Caco-2 (cell line): ENCODE measurements at regions not wholly inside any gene's neighbourhood (a gene's known extent, or its start where the extent isn't known, plus 50 kb on each side); places are given as distances from the start of the nearest gene placed in this dataset.

Source experiments
- BruUV-seq: library from RNA; stranded (reverse); fragments of 400-500 nt; replicated peaks from 2 replicates; lab custom pipeline; 2021; lab: Mats Ljungman, UMichigan
- CTCF ChIA-PET: fragments of 300-600 bp; sonication (Branson Sonifier 250); formaldehyde crosslinking; loops from one replicate; lab custom pipeline; 2022; ENCODE audit warnings: antibody characterized with exemption; lab: Charles Lee
- POLR2A ChIA-PET: fragments of 300-600 bp; sonication (Branson Sonifier 250); formaldehyde crosslinking; loops from one replicate; lab custom pipeline; 2022; ENCODE audit warnings: antibody characterized with exemption; lab: Charles Lee
- DNase-seq, 2 experiments: peaks; one replicate each; pipeline versions ENCODE4 v3.0.0 to v3.0.0-alpha.2; 2020 to 2022
- H3K27me3 ChIP-seq: replicated peaks from 2 replicates; pipeline ENCODE4 v1.6.0; 2011; ENCODE audit warnings: low read length; ENCODE audit not compliant: control insufficient read depth, insufficient read depth
- H3K36me3 ChIP-seq: 2 replicates; pipeline ENCODE4 v1.5.1; 2011; ENCODE audit warnings: low read length; ENCODE audit not compliant: control insufficient read depth, insufficient read depth
- H3K4me1 ChIP-seq: fragments of 250-450 bp; sonication (Bioruptor Pico); 2 replicates; pipeline ENCODE4 v1.5.1; 2020; ENCODE audit warnings: mild to moderate bottlenecking
- H3K4me3 ChIP-seq: 2 replicates; pipeline ENCODE4 v1.5.1; 2011; ENCODE audit warnings: low read depth, mild to moderate bottlenecking, control low read depth, low read length
- H3K9me3 ChIP-seq: fragments of 250-450 bp; sonication (Bioruptor Pico); 2 replicates; pipeline ENCODE4 v1.5.1; 2020; ENCODE audit warnings: mild to moderate bottlenecking, moderate library complexity
- H3K27ac Mint-ChIP-seq: one replicate; pipeline ENCODE4 v1.8.0; 2022; ENCODE audit warnings: mixed read lengths; ENCODE audit not compliant: unreplicated experiment
- H3K27me3 Mint-ChIP-seq: one replicate; pipeline ENCODE4 v1.8.0; 2022; ENCODE audit warnings: mixed read lengths; ENCODE audit not compliant: insufficient read depth, unreplicated experiment
- H3K36me3 Mint-ChIP-seq: one replicate; pipeline ENCODE4 v1.8.0; 2022; ENCODE audit warnings: mild to moderate bottlenecking, mixed read lengths; ENCODE audit not compliant: insufficient read depth, unreplicated experiment
- H3K4me1 Mint-ChIP-seq: one replicate; pipeline ENCODE4 v1.8.0; 2022; ENCODE audit warnings: low read depth, mixed read lengths; ENCODE audit not compliant: unreplicated experiment
- H3K4me3 Mint-ChIP-seq: one replicate; pipeline ENCODE4 v1.8.0; 2022; ENCODE audit warnings: mild to moderate bottlenecking, moderate library complexity, mixed read lengths; ENCODE audit not compliant: unreplicated experiment
- H3K9me3 Mint-ChIP-seq: one replicate; pipeline ENCODE4 v1.8.0; 2022; ENCODE audit warnings: mixed read lengths; ENCODE audit not compliant: unreplicated experiment
- intact Hi-C: fragments of 100-400 bp; cut with micrococcal nuclease; formaldehyde crosslinking; loops from one replicate; pipeline ENCODE4 v1.10.0; 2022; ENCODE audit not compliant: unreplicated experiment
- TF ChIP-seq, protein P1 (sequence below), 2 experiments: fragments of 200-600 bp in 1 of 2; IDR thresholded peaks; 1 replicate in 1 of 2; 2 replicates in 1 of 2; pipeline versions ENCODE4 v1.5.1 to v1.8.0; 2011 to 2022; ENCODE audit warnings: antibody characterized with exemption in 1 of 2, control low read depth in 1 of 2, inconsistent platforms in 1 of 2, low read depth in 1 of 2, low read length in 1 of 2, mild to moderate bottlenecking in 1 of 2, moderate library complexity in 1 of 2; ENCODE audit not compliant: insufficient read depth in 1 of 2, severe bottlenecking in 1 of 2, unreplicated experiment in 1 of 2

DNA sequence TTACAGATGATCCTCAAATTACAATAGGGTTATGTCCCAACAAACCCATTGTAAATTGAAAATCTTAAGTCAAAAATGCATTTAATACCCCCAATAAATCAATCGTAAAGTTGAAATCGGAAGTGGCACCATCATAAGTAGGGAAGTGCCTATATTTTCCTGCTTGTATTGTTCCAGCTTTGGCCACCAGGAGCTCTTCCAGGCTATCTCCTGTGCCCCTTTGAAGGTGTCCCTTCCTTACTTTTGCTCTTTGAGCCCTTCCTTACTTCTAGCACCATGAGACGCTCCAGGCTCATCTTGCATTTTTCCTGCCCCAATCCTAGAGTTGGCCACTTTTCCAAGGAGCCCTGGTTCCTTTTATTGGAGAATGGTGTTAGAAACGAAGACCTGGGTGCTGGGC lies 163.0 kb upstream of the TSC22D1 start:
- no peak overlapping the region for H3K4me3 ChIP-seq
- ChIA-PET CTCF (no interaction called here), POLR2A (no interaction called here)
- TF ChIP-seq, protein P1, sequence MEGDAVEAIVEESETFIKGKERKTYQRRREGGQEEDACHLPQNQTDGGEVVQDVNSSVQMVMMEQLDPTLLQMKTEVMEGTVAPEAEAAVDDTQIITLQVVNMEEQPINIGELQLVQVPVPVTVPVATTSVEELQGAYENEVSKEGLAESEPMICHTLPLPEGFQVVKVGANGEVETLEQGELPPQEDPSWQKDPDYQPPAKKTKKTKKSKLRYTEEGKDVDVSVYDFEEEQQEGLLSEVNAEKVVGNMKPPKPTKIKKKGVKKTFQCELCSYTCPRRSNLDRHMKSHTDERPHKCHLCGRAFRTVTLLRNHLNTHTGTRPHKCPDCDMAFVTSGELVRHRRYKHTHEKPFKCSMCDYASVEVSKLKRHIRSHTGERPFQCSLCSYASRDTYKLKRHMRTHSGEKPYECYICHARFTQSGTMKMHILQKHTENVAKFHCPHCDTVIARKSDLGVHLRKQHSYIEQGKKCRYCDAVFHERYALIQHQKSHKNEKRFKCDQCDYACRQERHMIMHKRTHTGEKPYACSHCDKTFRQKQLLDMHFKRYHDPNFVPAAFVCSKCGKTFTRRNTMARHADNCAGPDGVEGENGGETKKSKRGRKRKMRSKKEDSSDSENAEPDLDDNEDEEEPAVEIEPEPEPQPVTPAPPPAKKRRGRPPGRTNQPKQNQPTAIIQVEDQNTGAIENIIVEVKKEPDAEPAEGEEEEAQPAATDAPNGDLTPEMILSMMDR (IDR thresholded peaks at IDR 0.05; ENCODE audit: insufficient read depth in 1 of 2, low read depth in 1 of 2, low read length in 1 of 2, severe bottlenecking in 1 of 2, unreplicated experiment in 1 of 2) = no peak
- no peaks in the 10 kb centered on the region for H3K36me3 ChIP-seq
- no peak overlapping the region for H3K4me3 Mint-ChIP-seq
- H3K36me3 Mint-ChIP-seq = no peaks in the 10 kb centered on the region
- intact Hi-C loops = no loop called here
- no TSS peak for BruUV-seq
- no peak for DNase-seq
- H3K9me3 ChIP-seq = peaks cover 9% of the 10 kb centered on the region; the same call in 1 of the 2 replicates
- H3K27ac Mint-ChIP-seq = no peak overlapping the region
- H3K4me1 ChIP-seq = no peaks in the 10 kb centered on the region
- H3K9me3 Mint-ChIP-seq = peaks cover 18% of the 10 kb centered on the region
- peaks cover 6% of the 10 kb centered on the region for H3K4me1 Mint-ChIP-seq
- no peaks in the 10 kb centered on the region for H3K27me3 Mint-ChIP-seq
- no peaks in the 10 kb centered on the region for H3K27me3 ChIP-seq

DNA sequence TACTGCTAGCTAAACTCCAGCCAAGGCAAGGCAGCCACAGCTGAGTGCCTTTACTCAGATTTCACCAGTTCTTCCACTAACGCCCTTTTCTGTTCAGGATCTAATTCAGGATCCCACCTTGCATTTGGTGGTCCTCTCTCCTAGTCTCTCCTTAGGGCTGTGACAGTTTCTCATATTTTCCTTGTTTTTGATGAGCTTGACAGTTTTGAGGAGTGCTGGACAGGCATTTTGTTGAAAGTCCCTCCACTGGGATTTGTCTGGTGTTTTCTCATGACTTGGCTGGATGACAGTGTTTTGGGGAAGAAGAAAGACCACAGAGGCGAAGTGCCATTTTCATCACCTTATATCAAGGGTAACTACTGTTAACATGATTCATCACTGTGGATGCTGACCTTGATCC lies 162.3 kb upstream of the TSC22D1 start:
- peaks cover 6% of the 10 kb centered on the region for H3K4me1 Mint-ChIP-seq
- no peaks in the 10 kb centered on the region for H3K27me3 ChIP-seq
- DNase-seq = no peak
- no peak overlapping the region for H3K27ac Mint-ChIP-seq
- H3K36me3 ChIP-seq = no peaks in the 10 kb centered on the region
- ChIA-PET POLR2A (no interaction called here), CTCF (no interaction called here)
- H3K9me3 ChIP-seq = 0 out of 2 replicates have a peak, but pooled peaks cover 2% of the 10 kb centered on the region
- no peak overlapping the region for H3K4me3 Mint-ChIP-seq
- no TSS peak for BruUV-seq
- H3K9me3 Mint-ChIP-seq = peaks cover 12% of the 10 kb centered on the region
- intact Hi-C loops = no loop called here
- no peaks in the 10 kb centered on the region for H3K27me3 Mint-ChIP-seq
- H3K4me1 ChIP-seq = no peaks in the 10 kb centered on the region
- H3K36me3 Mint-ChIP-seq = no peaks in the 10 kb centered on the region
- H3K4me3 ChIP-seq = no peak overlapping the region
- TF ChIP-seq, protein P1 (IDR thresholded peaks at IDR 0.05; ENCODE audit: insufficient read depth in 1 of 2, low read depth in 1 of 2, low read length in 1 of 2, severe bottlenecking in 1 of 2, unreplicated experiment in 1 of 2) = no peak

DNA sequence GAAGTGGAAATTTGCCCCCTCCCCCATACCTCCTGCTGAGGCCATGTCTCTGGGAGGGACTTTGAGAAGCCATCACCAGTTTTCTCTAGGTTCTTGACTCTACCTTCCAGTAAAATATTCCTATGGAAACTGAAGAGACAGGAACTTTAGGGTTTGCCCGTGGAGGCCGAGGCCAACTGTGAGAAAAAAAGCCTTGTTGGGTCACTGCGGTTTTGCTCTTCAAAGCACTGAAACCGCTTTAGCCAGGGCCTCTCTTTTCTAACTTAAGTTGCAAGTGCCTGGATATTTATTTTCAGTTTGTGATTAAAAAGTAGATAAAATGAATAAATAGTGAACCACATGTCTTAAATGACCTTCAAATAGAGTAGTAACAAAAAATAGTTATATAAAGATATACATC lies 159.7 kb upstream of the TSC22D1 start:
- peaks cover 27% of the 10 kb centered on the region for H3K4me1 Mint-ChIP-seq
- no peaks in the 10 kb centered on the region for H3K36me3 Mint-ChIP-seq
- no peaks in the 10 kb centered on the region for H3K9me3 ChIP-seq
- H3K27ac Mint-ChIP-seq = no peak overlapping the region
- ChIA-PET POLR2A (no interaction called here), CTCF (no interaction called here)
- no peaks in the 10 kb centered on the region for H3K9me3 Mint-ChIP-seq
- no peaks in the 10 kb centered on the region for H3K27me3 Mint-ChIP-seq
- TF ChIP-seq, protein P1 (IDR thresholded peaks at IDR 0.05; ENCODE audit: insufficient read depth in 1 of 2, low read depth in 1 of 2, low read length in 1 of 2, severe bottlenecking in 1 of 2, unreplicated experiment in 1 of 2) = no peak
- no TSS peak for BruUV-seq
- H3K4me1 ChIP-seq = peaks cover 18% of the 10 kb centered on the region
- DNase-seq = no peak
- H3K4me3 ChIP-seq = no peak overlapping the region
- intact Hi-C loops = no loop called here
- no peak overlapping the region for H3K4me3 Mint-ChIP-seq
- no peaks in the 10 kb centered on the region for H3K36me3 ChIP-seq
- no peaks in the 10 kb centered on the region for H3K27me3 ChIP-seq
